OCI-LY3 (cell line): ENCODE measurements at regions not wholly inside any gene's neighbourhood (a gene's known extent, or its start where the extent isn't known, plus 50 kb on each side); places are given as distances from the start of the nearest gene placed in this dataset.

Experiments used
- H2AFZ ChIP-seq: fragments of 200-600, 300-600 bp; shearing (Covaris generic); 2 replicates; pipeline ENCODE4 v1.6.0; 2014; ENCODE audit warnings: antibody characterized with exemption, low read depth, low read length
- H3K27ac ChIP-seq: fragments of 200-600, 300-600 bp; sonication (generic); 2 replicates; pipeline ENCODE4 v1.5.1; 2014; ENCODE audit warnings: mild to moderate bottlenecking, low read length, moderate library complexity, mixed read lengths
- H3K27me3 ChIP-seq: fragments of 200-600, 300-600 bp; sonication (generic); 2 replicates; pipeline ENCODE4 v1.6.1; 2014; ENCODE audit warnings: low read depth, low read length, mixed read lengths
- H3K36me3 ChIP-seq: fragments of 200-600, 300-600 bp; sonication (generic); replicated peaks from 2 replicates; pipeline ENCODE3; 2014; ENCODE audit warnings: low read depth, low read length, mixed read lengths
- H3K4me1 ChIP-seq: fragments of 300-600, 200-600 bp; sonication (generic); 2 replicates; pipeline ENCODE4 v1.6.1; 2014; ENCODE audit warnings: low read length, mixed read lengths
- H3K4me2 ChIP-seq: fragments of 200-600, 300-600 bp; sonication (generic); 2 replicates; pipeline ENCODE4 v1.6.1; 2014; ENCODE audit warnings: low read length, mixed read lengths
- H3K4me3 ChIP-seq: fragments of 300-600, 200-600 bp; sonication (generic); 2 replicates; pipeline ENCODE4 v1.5.1; 2014; ENCODE audit warnings: antibody characterized with exemption, mild to moderate bottlenecking, low read length, moderate library complexity
- H3K79me2 ChIP-seq: fragments of 300-600, 200-600 bp; shearing (Covaris generic); 2 replicates; pipeline ENCODE4 v1.6.1; 2014; ENCODE audit warnings: mild to moderate bottlenecking, low read length, mixed read lengths
- H3K9ac ChIP-seq: fragments of 300-600, 200-600 bp; shearing (Covaris generic); 2 replicates; pipeline ENCODE4 v1.6.0; 2014; ENCODE audit warnings: mild to moderate bottlenecking, low read length, moderate library complexity
- H3K9me3 ChIP-seq: fragments of 200-600, 300-600 bp; shearing (Covaris generic); 2 replicates; pipeline ENCODE4 v1.6.1; 2014; ENCODE audit warnings: low read length, mixed read lengths; ENCODE audit not compliant: insufficient read depth
- H4K20me1 ChIP-seq: fragments of 200-600, 300-600 bp; sonication (generic); 2 replicates; pipeline ENCODE4 v1.6.1; 2016; ENCODE audit warnings: low read length, mixed read lengths; ENCODE audit not compliant: insufficient read depth
- EZH2phosphoT487 ChIP-seq: fragments of 200-600 bp; shearing (Covaris generic); IDR thresholded peaks from 2 replicates; pipeline ENCODE4 v1.6.1; 2018; ENCODE audit warnings: antibody characterized with exemption, mixed run types, low read depth
- TF ChIP-seq, protein P1 (sequence below): fragments of 200-600, 300-600 bp; sonication (generic); IDR thresholded peaks from 2 replicates; pipeline ENCODE4 v1.5.1; 2014; ENCODE audit warnings: antibody characterized with exemption, low read length, low read depth

DNA sequence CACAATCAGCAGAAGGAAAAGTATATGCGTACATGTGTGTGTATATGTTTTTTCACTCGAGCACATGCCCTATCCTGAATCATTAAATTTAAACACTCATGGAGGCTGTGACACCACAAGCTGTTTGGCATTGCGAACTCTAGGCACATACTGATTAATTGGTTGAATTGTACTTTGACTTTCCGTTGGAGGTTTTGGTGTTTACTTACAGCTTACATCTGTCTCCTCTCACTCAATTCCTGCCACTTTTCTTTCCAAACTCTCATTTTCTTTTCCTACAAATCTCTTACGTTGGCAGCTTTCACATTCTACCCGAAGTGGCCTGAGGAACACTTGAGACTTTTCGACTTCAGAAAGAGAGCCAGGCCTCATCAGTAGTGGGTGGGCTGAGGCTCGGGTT is 434.1 kb upstream of the SEMA6D start:
- Histone ChIP-seq H3K9me3 (no peaks in the 10 kb centered on the region), H3K79me2 (no peaks in the 10 kb centered on the region), H3K9ac (no peak overlapping the region), H3K4me1 (no peaks in the 10 kb centered on the region), H3K4me3 (no peak overlapping the region), H4K20me1 (no peaks in the 10 kb centered on the region), H3K4me2 (no peak overlapping the region), H3K36me3 (no peaks in the 10 kb centered on the region), H3K27ac (no peak overlapping the region), H3K27me3 (no peaks in the 10 kb centered on the region), H2AFZ (no peak overlapping the region)
- TF ChIP-seq EZH2phosphoT487, result no peak
- TF ChIP-seq, protein P1, sequence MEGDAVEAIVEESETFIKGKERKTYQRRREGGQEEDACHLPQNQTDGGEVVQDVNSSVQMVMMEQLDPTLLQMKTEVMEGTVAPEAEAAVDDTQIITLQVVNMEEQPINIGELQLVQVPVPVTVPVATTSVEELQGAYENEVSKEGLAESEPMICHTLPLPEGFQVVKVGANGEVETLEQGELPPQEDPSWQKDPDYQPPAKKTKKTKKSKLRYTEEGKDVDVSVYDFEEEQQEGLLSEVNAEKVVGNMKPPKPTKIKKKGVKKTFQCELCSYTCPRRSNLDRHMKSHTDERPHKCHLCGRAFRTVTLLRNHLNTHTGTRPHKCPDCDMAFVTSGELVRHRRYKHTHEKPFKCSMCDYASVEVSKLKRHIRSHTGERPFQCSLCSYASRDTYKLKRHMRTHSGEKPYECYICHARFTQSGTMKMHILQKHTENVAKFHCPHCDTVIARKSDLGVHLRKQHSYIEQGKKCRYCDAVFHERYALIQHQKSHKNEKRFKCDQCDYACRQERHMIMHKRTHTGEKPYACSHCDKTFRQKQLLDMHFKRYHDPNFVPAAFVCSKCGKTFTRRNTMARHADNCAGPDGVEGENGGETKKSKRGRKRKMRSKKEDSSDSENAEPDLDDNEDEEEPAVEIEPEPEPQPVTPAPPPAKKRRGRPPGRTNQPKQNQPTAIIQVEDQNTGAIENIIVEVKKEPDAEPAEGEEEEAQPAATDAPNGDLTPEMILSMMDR, result no peak

DNA sequence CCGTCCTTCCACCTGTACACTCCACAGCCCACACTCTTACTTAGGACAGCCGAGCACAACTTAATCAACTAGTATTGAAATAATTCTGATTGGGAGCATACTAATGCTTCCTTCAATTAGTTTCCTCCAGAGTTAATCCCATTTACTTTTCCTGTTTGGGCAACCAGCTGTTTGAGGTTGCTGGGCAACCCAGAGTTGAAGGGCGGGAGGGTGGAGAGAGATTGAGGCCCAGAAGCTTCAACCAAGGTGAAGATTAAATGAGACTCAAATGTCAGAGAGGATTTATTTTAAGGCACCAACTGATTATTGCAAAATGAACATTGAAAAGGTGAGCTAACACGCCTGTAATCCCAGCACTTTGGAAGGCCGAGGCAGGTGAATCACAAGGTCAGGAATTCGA is 428.5 kb upstream of the SEMA6D start:
- no peaks in the 10 kb centered on the region for H3K9me3 ChIP-seq
- no peaks in the 10 kb centered on the region for H3K27me3 ChIP-seq
- H3K4me3 ChIP-seq, result no peak overlapping the region
- H3K4me2 ChIP-seq, result no peak overlapping the region
- no peak overlapping the region for H3K9ac ChIP-seq
- H3K27ac ChIP-seq, result no peak overlapping the region
- H2AFZ ChIP-seq, result no peak overlapping the region
- H3K36me3 ChIP-seq, result no peaks in the 10 kb centered on the region
- no peaks in the 10 kb centered on the region for H3K79me2 ChIP-seq
- TF ChIP-seq, protein P1, result no peak
- TF ChIP-seq EZH2phosphoT487, result no peak
- no peaks in the 10 kb centered on the region for H3K4me1 ChIP-seq
- no peaks in the 10 kb centered on the region for H4K20me1 ChIP-seq

DNA sequence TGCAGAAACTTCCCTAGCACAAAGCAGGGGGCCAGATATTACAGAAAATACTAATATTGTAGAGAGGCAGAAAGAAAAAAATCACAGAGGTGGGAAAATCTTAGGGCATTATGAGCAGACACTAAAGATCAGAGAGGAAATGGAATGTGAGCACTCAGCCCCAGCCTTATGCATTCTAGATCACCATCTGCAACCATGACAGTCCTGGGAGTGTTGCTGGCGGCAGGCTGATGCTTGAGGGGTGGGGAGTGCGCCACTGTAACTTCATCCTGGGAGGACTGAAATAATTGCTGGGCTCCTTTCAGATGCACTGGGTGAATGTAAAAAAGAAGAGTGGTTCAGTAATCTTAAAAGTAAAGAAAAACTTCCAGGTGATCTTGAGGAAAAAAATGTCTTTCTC is 427.6 kb upstream of the SEMA6D start:
- Histone ChIP-seq H3K79me2 (no peaks in the 10 kb centered on the region), H3K4me1 (no peaks in the 10 kb centered on the region), H3K9ac (no peak overlapping the region), H3K9me3 (no peaks in the 10 kb centered on the region), H3K4me3 (no peak overlapping the region), H4K20me1 (no peaks in the 10 kb centered on the region), H2AFZ (no peak overlapping the region), H3K27ac (no peak overlapping the region), H3K27me3 (no peaks in the 10 kb centered on the region), H3K4me2 (no peak overlapping the region), H3K36me3 (no peaks in the 10 kb centered on the region)
- TF ChIP-seq, protein P1, result no peak
- TF ChIP-seq EZH2phosphoT487, result no peak

DNA sequence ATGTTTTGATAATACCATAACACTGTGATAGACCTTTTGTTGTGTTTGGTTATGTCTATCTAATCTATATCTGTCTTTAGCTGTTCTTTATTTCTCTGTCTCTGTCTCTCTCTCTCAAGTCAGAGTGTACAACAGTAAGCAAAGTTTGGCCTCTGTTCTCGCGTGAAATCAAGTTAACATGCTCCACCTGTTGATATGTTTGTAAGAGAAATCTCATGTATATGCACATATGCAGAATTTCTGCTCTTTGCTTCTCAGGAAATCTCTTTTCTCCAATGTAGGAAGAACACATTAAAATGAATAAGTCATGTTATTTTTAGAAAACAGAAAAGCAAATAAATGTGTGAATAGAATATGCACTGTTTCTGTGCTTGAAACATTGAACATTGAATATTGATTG is 425.5 kb upstream of the SEMA6D start:
- H2AFZ ChIP-seq, result no peak overlapping the region
- H3K36me3 ChIP-seq, result no peaks in the 10 kb centered on the region
- no peaks in the 10 kb centered on the region for H3K27me3 ChIP-seq
- H3K27ac ChIP-seq, result no peak overlapping the region
- H3K4me1 ChIP-seq, result no peaks in the 10 kb centered on the region
- no peak overlapping the region for H3K4me3 ChIP-seq
- H4K20me1 ChIP-seq, result no peaks in the 10 kb centered on the region
- no peaks in the 10 kb centered on the region for H3K9me3 ChIP-seq
- no peak for TF ChIP-seq EZH2phosphoT487
- TF ChIP-seq, protein P1, result no peak
- no peaks in the 10 kb centered on the region for H3K79me2 ChIP-seq
- no peak overlapping the region for H3K4me2 ChIP-seq
- no peak overlapping the region for H3K9ac ChIP-seq
